NCI-H1105 treated with DMSO at 0.1 percent for 48 hours (cell line): ENCODE measurements at regions not wholly inside any gene's neighbourhood (a gene's known extent, or its start where the extent isn't known, plus 50 kb on each side); places are given as distances from the start of the nearest gene placed in this dataset.
"Not testable (repeated sequence)": the region's sequence is repeated elsewhere in the genome, so short reads cannot be mapped to it uniquely, and the experiment has no call there.

Experiments used
- DNase-seq: peaks from one replicate; lab custom pipeline; 2025; lab: John Stamatoyannopoulos, UW

DNA sequence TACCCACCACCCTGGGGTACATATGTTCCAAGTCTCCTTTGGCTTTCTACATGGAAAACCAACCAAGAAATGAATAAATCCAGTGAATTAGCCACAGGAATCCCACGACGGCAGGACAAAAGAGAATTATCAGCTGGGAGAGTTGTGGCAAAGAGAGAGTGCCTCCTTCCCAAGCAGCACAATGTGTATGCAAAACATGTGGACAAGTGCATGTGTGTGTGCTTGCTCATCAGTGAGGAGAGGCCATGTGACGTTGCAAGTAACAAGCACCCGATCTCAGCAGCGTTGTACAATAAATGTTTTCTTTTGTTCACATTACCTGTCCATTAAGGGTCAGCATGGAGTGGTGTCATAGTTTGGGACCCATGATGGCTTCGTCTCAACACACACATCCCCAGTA lies 50.0 kb upstream of the EMX2 start:
- DNase-seq = no peak

DNA sequence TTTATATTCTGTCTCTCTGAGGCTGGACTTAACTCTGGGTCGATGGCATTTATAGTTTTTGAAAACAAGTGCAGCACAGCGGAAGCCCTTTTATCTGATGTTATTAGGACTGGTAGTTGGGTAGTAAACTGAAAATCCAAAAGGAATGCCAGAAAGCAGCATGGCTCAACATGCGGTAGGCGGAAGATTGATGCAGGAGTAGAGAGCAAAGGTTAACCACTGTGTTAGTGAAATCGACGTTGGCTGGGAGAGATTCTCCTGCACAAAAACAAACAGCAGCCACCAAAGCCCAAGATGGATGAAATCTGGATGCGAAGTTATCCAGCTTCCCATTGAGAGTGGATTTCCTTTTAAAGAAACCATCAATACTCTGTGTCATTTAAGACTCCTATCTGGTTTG lies 54.5 kb upstream of the EMX2 start:
- no peak for DNase-seq

DNA sequence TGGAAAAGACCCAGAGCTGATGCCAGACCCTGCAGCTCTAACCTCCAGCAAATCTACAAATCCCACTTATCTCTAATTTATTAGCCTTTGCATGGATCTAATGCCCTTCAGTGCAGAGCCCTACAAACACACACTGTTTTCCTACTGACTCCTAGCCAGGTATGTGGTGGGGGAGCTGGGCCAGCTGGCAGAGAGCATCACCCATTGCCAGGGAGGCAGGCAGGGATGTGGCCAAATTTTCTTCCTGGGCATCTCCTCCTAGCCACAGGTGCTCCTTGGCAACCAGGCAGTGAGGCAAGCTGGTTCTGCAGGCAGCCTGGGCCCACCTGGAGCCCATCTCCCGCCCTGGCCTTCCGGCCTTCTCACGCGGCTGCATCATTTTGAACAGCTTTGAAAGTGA lies 55.9 kb upstream of the EMX2 start:
- no peak for DNase-seq

DNA sequence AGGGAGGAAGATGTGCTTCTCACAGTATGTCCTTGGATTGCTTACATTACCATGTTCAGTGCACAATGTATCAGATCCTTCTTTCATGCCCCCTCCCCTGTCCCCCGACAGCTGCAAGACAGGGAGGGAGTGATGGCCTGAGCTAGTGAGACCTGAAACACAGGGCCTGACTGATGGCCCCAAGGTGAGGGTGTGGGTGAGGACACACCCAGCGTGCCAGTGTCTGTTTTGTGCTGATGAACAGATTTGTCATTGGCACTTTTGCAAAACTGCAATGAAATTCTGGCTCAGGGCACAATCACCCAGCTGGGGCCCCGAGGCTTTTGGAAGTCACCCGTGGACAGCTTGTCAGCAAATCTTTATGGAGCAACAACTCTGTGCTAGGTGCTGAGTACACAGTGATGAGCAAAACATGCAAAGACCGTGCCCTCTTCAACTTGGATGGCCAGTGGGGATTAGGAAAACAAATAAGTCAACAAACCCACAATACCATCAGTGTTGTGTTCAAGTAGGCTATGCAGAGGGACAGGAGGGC lies 59.4 kb upstream of the EMX2 start:
- no peak for DNase-seq

DNA sequence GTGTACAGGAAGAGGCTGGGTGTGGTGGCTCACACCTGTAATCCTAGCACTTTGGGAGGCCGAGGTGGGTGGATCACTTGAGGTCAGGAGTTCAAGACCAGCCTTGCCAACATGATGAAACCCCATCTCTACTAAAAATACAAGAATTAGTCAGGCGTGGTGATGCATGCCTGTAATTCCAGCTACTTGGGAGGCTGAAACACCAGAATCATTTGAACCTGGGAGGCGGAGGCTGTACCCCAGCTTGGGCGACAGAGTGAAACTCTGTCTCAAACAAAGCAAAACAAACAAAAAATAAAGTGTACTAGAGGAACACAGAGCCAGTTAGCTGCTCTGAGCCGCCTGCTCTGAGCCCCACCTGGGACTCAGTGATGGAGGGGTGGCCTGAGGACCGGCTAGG lies 61.5 kb upstream of the EMX2 start:
- DNase-seq = not testable (repeated sequence)

DNA sequence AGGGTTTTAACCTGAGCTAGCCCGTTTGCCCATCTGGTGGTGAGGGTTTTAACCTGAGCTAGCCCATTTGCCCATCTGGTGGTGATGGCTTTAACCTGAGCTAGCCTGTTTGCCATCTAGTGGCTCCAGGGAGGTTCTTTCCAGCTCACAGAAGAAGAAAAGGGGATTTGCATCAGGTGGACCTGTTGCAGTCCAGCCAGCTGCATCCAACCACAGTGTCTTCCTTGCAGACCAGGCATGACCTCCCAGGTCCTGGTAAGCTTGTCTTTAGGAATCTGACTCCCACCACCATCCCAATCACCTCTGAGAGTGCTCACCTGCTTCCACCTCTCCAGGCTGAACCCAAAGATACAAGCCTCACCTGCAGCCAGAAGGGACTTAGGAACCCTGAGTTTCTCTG lies 62.4 kb upstream of the EMX2 start:
- no peak for DNase-seq

DNA sequence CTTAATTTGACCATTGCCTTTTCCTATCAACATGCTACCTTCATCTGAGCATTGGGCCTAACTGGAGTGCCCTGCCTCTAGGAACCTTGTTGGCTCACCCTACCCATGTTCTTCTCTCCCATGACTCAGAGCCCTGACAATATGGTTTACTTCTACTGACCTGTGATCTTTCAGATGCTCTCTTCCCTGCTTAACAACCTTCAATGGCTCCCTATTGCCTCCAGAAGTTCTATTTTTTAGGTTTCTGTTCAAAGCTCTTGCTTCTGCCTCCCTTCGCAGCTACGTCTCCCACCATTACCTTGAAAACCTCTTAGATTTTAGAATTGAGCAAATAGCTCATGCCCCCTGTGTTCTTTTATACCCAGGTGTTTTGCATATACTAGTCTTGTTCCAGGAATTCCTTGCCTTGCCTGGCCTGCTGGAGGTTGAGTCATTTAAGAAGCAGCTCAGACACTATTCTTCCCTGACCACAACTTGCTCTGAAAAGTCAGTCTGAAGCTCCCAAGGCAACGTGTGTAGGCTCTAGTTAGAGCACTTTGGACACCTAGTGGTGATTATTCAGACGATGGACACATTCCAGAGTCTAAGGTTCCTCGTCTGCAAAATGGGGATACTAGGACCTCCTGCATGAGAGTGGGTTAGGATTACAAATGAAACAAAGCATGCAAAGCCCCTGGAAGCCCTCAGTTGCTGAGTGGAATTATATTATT lies 64.4 kb upstream of the EMX2 start:
- DNase-seq = no peak

DNA sequence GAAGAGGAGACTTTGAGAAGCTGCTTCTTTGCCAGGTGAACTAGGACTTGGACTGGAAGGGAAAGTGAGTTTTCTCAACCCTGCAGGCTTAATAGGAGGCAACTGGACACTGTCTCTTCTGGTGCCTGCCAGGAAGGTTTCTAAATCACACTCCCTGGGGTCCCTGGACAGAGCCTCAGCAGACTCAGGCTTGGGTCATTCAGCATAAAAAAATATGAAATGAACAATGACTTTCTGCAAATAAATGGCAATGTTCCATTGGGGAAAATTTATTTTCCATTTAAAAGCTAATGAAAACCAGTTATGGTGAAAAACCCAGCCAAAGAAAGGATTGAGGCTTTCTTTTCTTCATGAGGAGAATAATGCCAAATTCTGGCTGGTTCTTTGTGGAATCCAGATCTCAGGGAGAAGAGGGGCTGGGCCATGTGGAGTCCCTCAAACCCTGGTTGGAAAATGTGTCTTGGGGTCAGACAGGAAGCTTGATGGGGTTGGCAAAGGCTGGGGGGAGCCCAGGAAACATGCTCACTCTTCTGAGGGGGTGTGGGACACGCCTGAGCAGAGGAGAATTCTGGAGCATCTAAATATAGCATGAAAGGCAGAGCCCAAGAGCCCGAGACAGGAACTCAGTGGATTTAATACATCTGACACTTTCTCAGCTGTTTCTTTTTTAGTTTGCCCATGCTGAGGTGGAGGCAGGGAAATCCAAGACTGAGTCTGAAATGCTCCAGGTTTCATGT lies 65.2 kb upstream of the EMX2 start:
- DNase-seq = no peak

DNA sequence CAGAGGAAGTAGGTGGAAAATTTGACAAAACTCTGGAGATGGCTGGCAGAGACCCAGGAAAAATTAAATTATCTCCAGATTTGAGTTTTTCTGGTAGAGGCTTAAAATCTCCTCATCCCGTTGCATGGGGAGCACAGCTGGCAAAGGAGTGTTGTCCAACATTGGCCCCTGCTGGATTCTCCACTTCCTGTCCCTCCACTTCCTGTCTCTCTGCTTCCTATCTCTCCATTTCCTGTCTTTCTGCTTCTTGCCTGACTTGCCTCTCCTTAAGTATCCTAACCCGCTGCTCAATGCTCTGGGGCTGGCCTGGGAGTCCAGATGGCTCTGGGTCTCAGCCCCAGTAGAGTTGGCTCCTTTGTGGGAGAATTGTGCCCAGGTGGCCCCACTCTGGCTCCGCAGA lies 65.8 kb upstream of the EMX2 start:
- no peak for DNase-seq

DNA sequence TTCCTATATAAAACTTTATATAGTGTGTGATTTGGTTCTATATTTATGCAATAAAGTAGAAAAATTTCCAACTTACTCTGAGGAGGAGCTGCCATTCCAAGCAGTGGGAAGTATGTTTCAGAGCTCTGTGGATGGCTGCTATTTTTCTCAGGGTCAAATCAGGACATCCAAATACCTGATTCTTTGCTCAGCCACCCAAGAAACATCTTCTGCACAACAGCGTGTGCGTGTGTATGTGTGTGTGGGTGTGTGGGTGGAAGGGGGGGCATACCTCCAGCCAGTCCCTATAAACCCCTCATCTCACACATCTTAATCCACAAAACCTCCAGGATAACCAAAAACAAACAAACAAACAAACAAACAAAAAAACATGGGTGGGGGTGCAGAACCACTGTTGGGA lies 66.3 kb upstream of the EMX2 start:
- DNase-seq = no peak

DNA sequence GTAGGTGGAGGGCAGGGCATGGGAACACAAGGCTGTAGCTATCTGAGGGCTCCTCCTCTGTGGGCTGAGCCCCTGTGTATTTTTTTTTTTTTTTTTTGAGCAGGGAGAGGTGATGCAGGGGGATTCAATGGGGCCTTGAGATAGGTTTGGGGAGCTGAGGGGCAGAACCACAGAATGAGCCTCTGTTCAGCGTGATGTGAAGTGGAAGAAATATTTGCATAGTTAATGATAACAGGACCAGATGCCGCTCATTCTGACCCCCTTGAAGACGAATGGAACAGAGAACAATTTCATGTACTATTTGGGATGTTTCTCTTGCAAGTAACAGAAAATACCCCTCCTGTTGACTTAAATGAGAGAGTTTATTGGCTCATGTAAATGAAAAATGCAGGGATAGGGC lies 69.7 kb upstream of the EMX2 start:
- no peak for DNase-seq

DNA sequence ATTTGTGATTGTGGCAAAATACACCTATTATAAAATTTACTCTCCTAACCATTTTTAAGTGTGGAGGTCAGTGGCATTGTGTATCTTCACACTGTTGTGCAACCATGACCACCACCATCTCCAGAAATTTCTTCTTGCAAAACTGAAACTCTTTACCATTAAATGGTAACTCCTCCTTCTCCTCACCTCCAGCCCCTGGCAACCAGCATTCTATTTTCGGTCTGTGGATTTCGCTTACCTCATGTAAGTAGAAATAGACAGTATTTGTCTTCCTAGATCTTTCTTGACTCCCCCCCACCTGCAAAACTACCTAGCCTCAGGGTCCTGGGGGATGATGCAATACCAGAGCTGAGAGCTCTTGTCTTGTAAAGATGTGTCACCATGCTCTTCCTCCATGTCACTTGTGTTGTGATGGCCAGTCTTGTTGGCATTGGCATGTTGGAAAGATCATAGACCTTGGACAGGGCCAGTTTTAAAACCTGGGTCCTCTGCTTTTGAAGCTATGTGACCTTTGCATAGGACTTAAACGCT lies 71.1 kb upstream of the EMX2 start:
- no peak for DNase-seq

DNA sequence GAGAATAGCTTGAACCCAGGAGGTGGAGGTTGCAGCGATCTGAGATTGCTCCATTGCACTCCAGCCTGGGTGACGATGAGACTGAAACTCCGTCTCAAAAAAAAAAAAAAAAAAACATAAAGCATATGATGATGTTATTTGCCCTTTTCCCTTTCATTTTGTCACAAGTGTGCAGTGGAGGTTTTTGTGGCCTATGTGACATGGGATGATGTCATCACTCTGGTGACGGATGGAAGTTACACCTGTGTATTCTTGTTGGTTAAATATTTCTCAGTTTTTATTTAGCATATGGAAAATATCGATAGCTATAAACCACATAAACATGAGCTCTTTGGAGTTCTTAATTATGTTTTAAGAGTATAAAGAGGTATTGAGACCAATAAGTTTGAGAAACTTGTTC lies 71.8 kb upstream of the EMX2 start:
- DNase-seq = no peak

DNA sequence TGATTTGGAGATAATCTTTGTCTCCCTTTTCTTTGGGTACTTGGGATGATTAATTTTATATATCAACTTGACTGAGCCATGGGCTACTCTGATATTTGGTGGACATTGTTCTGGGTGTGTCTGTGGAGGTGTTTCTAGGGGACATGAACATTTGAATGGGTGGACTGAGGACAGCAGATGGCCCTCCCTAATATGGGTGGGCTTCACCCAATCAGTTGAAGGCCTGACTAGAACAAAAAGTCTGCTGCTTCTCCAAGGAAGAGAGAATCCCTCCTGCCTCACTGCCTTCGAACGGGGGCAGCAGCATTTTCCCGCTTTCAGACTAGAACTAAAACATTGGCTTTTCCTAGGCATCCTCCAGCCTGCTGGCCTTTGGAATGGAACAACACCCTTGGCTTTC lies 73.9 kb upstream of the EMX2 start:
- DNase-seq = no peak

DNA sequence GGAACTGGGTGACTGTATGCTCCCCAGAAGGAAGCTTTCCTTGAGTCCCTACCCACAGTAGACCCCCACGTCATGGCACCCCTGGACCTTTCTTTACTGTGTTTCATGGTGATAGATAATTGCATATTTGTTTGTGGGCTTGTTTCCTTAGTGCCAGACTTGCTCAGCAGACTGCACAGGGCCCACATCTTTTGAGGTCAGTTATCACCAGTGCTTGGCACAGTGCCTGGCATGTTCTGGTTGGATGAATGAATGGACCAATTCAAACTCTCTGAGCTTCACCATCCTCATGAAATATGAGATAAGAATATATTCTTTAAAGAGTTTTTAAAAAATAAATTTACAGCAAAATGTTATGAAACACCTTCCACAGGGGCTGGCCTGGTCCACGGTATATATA lies 78.4 kb upstream of the EMX2 start:
- no peak for DNase-seq

DNA sequence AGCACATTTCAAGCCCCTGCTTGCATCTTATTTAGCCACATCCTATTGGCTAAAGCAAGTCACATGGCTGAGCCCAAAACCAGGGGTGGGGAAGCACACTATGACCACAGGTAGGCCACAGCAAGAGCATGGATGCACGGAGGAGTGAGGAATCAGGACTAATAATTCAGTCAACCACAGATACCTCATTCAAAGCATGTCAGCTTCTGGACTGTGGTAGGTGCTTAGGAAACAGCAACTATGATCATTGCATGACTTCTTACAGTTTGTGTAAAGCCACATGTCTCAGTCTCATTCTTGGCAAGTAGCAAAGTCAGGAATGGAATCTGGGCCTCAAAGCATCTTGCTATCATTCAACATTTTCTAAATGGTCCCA lies 79.0 kb upstream of the EMX2 start:
- DNase-seq = no peak

DNA sequence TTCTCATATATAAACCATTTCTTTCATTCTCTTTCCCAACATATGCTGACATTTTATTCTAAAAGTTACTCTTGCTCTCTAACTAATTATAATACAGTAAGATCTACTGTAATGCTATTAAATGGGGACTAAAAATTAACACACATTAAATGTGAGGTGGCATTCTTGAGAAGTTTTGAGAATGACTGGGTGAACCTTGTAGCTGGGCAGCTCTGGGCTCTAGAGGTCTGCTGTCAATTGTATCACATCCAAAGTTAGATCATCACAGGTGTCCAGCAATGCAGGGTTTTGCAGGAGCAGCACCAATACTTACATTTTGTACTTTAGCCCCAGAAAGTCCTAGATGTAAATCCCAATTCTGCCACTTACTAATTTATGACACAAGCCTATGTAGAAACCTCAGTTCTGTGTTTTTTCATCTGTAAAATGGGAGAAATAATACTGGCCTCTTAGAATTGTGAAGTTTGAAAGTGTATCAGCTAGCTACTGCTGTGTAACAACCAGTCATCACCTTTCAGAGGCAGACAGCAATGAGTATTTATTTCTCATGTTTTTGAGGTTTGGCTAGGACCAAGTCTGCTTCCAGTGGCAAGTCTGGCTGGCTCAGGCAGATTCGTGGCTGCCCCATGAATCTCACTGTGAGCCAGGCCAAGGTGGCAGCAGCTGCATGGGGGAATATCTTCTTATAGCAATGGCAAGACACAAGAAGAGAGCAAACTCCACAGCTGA lies 79.6 kb upstream of the EMX2 start:
- DNase-seq = no peak

DNA sequence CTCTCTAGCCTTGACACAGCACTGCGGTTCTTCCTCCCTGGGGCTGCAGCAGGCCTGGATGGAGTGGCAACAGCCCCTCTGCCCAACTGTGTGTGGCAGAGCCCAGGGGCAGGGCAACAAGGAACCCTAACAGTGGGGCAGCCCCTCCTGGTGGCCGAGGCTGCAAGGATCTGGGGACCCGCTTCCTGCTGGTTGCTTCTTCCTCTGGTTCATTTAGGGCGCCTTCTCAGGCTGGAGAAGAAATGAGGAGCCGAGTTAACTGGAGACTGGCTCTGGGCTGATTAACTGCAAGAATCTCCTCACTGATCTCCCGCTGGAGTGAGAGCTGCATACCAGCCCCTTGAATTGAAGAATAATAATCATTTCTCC lies 80.1 kb upstream of the EMX2 start:
- no peak for DNase-seq

DNA sequence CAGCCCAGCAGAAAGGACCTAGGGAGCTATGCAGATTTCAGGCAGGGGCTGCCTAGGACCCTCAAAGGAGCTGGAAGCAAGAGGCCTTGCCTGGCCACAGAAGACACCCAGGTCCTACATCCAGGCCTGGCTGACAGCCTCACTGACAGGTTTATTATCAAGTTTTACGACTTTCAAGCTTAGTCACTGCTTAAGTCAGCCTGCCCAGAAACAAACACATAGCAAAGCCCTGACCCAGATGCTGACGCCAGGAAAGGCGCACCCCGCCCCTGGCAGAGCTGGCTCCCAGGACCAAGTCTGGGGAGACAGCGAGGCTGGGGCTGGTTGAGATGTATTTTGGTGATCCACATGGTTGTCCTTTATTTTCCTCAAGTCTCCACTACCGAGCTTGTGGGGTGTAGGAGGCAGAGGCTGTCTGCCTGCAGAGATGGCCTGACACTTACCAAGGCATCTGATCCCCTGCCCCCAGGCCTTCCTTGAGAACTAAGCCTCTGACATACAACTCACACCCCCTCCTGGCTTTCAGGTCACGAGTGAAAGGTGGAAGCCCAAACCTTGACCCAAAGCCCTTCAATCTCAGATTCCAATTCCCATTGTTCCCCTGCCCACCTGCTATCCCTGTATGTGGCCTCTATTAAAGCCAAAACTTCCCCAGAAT lies 80.7 kb upstream of the EMX2 start:
- no peak for DNase-seq

DNA sequence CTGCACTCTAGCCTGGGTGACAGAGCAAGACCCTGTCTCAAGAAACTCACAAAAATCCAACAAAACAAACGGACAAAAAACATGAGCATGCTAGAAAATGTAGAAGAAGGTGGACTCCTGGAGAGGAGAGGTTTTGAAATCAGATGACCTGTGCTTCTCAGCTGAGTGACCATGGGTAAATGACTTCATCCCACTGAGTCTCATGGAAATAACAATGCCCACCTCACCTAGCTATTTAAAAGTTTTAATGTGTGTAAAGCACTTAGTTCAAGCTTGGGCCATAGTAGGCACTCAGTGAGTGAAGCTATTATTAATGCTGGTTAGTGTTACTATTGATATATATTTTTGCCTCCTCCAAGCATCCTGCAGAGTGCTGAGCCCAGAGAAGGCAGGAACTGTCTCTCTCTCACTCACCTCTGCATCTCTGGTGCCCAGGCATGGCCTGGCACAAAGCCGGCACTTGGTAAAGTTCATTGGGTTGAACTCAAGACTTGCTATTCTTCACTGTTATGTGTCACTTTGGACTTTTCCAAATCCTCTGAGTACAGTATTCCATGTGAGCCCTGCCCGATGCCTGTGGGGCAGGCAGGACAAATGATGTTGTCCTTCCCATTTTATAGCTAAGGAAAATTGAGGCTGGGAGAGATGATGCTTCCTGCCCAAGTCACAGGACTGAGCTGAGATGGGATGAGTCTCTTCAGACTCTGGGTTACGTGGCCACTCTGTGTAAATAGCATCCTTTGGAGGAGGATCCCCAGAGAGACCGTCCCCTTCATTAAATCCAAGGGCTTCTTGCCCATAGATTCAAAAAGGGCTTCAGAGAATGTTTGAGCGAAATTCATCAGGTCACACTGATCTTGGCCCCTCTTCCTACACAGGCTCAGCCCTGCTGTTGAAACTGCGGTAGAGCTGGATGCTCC lies 81.4 kb upstream of the EMX2 start:
- no peak for DNase-seq

DNA sequence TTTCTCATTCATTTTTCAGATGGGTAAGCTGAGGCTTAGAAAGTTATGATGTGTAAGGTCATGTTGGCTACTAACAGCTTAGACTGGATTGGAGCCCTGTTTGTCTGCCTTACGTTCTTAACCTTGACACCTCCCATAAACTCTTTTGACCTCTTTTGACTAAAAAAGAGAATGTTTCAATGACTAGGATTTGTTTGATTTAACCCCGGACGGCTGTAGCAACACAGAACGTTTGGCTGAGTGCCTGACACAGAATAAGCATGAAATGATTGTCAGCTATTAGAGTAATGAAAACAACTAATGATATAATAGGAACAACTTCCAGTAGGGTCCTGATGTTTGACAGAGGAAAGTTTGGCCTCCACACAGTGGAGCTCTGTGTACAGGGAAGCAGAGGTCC lies 83.3 kb upstream of the PDZD8 start:
- DNase-seq = no peak
